Stomach (tissue), 4 donors: ENCODE measurements at regions not wholly inside any gene's neighbourhood (a gene's known extent, or its start where the extent isn't known, plus 50 kb on each side); places are given as distances from the start of the nearest gene placed in this dataset.

ENCODE experiments used
- POLR2A ChIP-seq, 4 donors: fragments of 450-650 bp; IDR thresholded peaks; one replicate each; pipeline ENCODE4 v1.6.1; 2016; ENCODE audit warnings: antibody characterized with exemption in 4 of 4, control low read depth in 2 of 4, mild to moderate bottlenecking in 1 of 4, moderate library complexity in 1 of 4
- TF ChIP-seq, protein P1 (sequence below), 7 experiments: fragments of 450-650 bp in 4 of 7; fragments of 200-600 bp in 3 of 7; sonication (generic) in 3 of 7; IDR thresholded peaks; one replicate each; pipeline ENCODE4 v1.5.1; 2016 to 2019; ENCODE audit warnings: antibody characterized with exemption in 7 of 7, control low read depth in 2 of 7, mild to moderate bottlenecking in 1 of 7

DNA sequence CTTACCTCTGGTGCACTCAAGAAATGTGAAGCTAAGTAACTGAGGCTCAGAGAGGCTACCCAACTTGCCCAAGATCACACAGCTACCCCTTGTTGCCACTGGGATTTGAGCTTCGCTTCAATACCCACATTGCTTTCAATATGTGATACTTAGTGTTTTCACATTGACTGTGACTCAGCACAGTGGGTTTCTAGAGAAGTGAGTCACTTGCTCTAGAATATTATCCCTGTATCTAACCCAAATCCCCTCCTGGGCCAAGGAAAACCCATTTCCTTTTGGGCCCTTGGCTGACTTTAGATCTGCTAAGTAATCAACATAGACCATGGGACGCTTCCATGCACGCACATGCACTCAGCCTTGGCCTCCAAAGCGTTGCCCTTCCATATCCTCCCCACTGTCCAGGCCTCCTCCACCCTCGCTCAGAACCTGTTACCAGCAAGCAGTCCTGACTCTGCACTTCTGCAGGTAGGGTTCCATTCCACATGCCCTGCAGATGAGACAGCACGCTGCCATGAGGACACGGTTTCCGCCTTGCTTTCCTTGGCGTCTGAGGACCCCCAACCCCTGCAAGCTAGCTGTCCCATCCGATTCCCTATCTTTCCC lies 87.7 kb upstream of the CHST15 start:
- TF ChIP-seq, protein P1, sequence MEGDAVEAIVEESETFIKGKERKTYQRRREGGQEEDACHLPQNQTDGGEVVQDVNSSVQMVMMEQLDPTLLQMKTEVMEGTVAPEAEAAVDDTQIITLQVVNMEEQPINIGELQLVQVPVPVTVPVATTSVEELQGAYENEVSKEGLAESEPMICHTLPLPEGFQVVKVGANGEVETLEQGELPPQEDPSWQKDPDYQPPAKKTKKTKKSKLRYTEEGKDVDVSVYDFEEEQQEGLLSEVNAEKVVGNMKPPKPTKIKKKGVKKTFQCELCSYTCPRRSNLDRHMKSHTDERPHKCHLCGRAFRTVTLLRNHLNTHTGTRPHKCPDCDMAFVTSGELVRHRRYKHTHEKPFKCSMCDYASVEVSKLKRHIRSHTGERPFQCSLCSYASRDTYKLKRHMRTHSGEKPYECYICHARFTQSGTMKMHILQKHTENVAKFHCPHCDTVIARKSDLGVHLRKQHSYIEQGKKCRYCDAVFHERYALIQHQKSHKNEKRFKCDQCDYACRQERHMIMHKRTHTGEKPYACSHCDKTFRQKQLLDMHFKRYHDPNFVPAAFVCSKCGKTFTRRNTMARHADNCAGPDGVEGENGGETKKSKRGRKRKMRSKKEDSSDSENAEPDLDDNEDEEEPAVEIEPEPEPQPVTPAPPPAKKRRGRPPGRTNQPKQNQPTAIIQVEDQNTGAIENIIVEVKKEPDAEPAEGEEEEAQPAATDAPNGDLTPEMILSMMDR (IDR thresholded peaks at IDR 0.05), result no peak
- no peak for TF ChIP-seq POLR2A (IDR thresholded peaks at IDR 0.05)
